ENCODE measurements at regions not wholly inside any gene's neighbourhood (a gene's known extent, or its start where the extent isn't known, plus 50 kb on each side); places are given as distances from the start of the nearest gene placed in this dataset.

DNA sequence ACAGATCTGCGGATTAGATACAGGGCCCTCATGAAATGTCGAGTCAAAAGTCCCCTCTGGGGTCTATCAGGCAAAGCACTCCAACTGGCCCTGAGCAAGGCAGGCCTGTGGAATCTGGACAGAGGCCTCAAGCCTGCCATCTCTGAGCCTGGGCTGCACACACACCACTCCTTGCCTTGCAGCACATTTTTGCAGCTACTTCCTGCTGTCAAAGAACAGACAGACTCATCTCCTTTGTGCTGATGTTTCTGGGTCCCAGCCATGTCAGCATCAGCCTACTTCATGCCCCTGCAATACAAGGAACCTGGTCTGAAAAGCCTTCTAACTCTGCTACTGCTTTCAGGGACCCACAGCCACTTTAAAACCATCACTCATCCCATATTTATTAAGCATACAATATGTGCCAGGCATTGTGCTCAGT, 60.6 kb upstream of the IL12A start:
- intact Hi-C loops (cut with DNase I) = loop anchor here in 2 of 10 donors (2.0 to 5.0 kb wide), 2 partner anchors 74 to 75 kb away; no protein-coding TSS in a partner anchor
- Histone ChIP-seq H3K27me3 (no peaks in the 10 kb centered on the region), H3K27ac (peak overlapping the region in 2 of 10 donors; percentile 76 to 81), H3K4me1 (peaks cover 0 to 30% (median 9%) of the 10 kb centered on the region in 9 donors), H3K4me3 (no peak overlapping the region), H3K36me3 (no peaks in the 10 kb centered on the region), H3K9me3 (peaks cover 0 to under 1% (median 0%) of the 10 kb centered on the region in 11 donors)
- TF ChIP-seq CTCF (IDR thresholded peaks at IDR 0.05) = no peak
- 51 to 64% methylated on average over 2 of the region's 2 CpGs for WGBS, 2 donors
- DNase-seq (no peak), ATAC-seq (no peak)

DNA sequence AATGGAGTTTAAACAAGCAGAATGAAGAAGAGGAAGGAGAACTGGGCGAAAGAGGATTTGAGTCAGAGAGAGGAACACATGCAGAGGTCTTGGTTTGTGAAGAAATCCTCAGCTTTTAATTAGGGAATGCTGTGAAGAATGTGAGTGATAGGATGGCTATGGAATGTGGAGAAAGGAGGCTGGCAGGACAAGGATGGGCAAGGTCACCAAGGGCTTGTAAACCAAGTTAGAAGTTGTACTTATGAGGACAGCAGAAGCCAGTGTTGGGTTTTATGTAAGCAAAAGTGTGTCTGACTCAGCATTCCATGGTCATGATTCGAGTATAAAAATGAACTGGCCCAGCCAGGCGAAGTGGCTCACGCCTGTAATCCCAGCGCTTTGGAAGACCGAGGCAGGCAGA, 60.0 kb upstream of the IL12A start:
- intact Hi-C loops (cut with DNase I) = loop anchor here in 2 of 10 donors (2.0 to 5.0 kb wide), 2 partner anchors 74 kb away; no protein-coding TSS in a partner anchor

GRCh38 chr3:159929171-159930141, 59.2 kb upstream of the IL12A start:
- WGBS, 2 donors = 81 to 87% methylated on average over 11 of the region's 11 CpGs
- H3K4me1 ChIP-seq = peaks cover 0 to 28% (median 9%) of the 10 kb centered on the region in 9 donors
- TF ChIP-seq CTCF (IDR thresholded peaks at IDR 0.05) = peak in 7 of 9 donors; percentile 23 to 59 (median 41)
- ATAC-seq (peak; percentile 69 to 93 (median 86)), DNase-seq (peak; percentile 20 to 62)
- no peak overlapping the region for H3K4me3 ChIP-seq
- intact Hi-C loops (cut with DNase I) = loop anchor here in 2 of 10 donors (2.0 to 5.0 kb wide), 2 partner anchors 73 kb away; no protein-coding TSS in a partner anchor
- H3K27ac ChIP-seq = peak overlapping the region in 9 of 10 donors; percentile 15 to 81 (median 56)
- no peaks in the 10 kb centered on the region for H3K27me3 ChIP-seq
- peaks cover 0 to 15% (median 10%) of the 10 kb centered on the region in 11 donors for H3K9me3 ChIP-seq
- H3K36me3 ChIP-seq = no peaks in the 10 kb centered on the region

More for the DNA sequence above, 60.0 kb upstream of the IL12A start:
- DNase-seq (no peak), ATAC-seq (no peak)
- WGBS, 2 donors = 92 to 93% methylated on average over 6 of the region's 6 CpGs
- no peak for TF ChIP-seq CTCF (IDR thresholded peaks at IDR 0.05)
- Histone ChIP-seq H3K4me3 (no peak overlapping the region), H3K36me3 (no peaks in the 10 kb centered on the region), H3K27ac (peak overlapping the region in 5 of 10 donors; percentile 53 to 81 (median 72)), H3K27me3 (no peaks in the 10 kb centered on the region), H3K9me3 (peaks cover 0 to 7% (median 2%) of the 10 kb centered on the region in 11 donors), H3K4me1 (peaks cover 0 to 30% (median 9%) of the 10 kb centered on the region in 9 donors)

DNA sequence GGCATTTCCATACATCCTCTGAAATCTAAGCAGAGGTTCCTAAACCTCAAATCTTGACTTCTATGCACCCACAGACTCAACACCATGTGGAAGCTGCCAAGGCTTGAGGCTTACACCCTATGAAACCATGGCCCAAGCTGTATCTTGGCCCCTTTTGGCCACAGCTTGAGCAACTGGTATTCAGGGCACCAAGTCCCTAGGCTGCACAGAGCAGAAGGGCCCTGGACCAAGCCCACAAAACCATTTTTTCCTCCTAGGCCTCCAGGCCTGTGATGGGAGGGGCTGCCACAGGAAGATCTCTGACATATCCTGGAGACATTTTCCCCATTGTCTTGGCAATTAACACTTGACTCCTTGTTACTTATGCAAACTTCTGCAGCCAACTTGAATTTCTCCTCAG, 54.4 kb upstream of the IL12A start:
- no peak for ATAC-seq
- Histone ChIP-seq H3K36me3 (no peaks in the 10 kb centered on the region), H3K27me3 (no peaks in the 10 kb centered on the region), H3K4me1 (peaks cover 0 to 10% (median 2%) of the 10 kb centered on the region in 9 donors), H3K4me3 (no peak overlapping the region), H3K9me3 (peaks cover 0 to 22% (median 13%) of the 10 kb centered on the region in 11 donors), H3K27ac (no peak overlapping the region)
- no peak for DNase-seq
- intact Hi-C loops (cut with DNase I) = no loop called here
- TF ChIP-seq CTCF (IDR thresholded peaks at IDR 0.05) = no peak
